K562 (cell line): ENCODE measurements at regions not wholly inside any gene's neighbourhood (a gene's known extent, or its start where the extent isn't known, plus 50 kb on each side); places are given as distances from the start of the nearest gene placed in this dataset.

Experiments used
- ATAC-seq: fragments of 200-7000 bp; cut with Tn5 transposase; 3 replicates; pipeline ENCODE4 v1.9.1; 2020; ENCODE audit warnings: moderate library complexity
- BruUV-seq: library from RNA; stranded (reverse); fragments of 400-500 nt; replicated peaks from 2 replicates; lab custom pipeline; 2021; lab: Mats Ljungman, UMichigan
- CTCF ChIA-PET: fragments of 300-600 bp; formaldehyde crosslinking; extraction: SDS; loops from one replicate; lab custom pipeline; 2021; ENCODE audit warnings: low intra/inter-chr PET ratio; lab: Yijun Ruan, JAX
- POLR2A ChIA-PET: fragments of 300-600, 350-650 bp; sonication (Branson Sonifier 250); formaldehyde crosslinking; extraction: SDS; loops from one replicate; lab custom pipeline; 2021; ENCODE audit warnings: antibody characterized with exemption, inconsistent platforms; lab: Yijun Ruan, JAX
- DNase-seq, 4 experiments: peaks; one replicate each; pipeline versions ENCODE4 v3.0.0 to v3.0.0-alpha.2; 2011 to 2018; ENCODE audit warnings: low spot score in 3 of 4, mixed read lengths in 3 of 4; ENCODE audit errors: extremely low read depth in 1 of 4
- FAIRE-seq: peaks from 2 replicates; lab custom pipeline; 2011; peaks lifted over from hg19 to GRCh38; lab: Jason Lieb, UNC
- H2AFZ ChIP-seq: 2 replicates; pipeline ENCODE4 v1.6.0; 2011; ENCODE audit warnings: low read depth, low read length, control low read depth, inconsistent platforms
- H3K27ac ChIP-seq: fragments of 200-600 bp; 3 replicates; pipeline ENCODE4 v1.8.0; 2011; ENCODE audit warnings: low read depth, mild to moderate bottlenecking, control low read depth, inconsistent platforms, low read length, moderate library complexity, mixed read lengths; ENCODE audit errors: extremely low read depth
- H3K27me3 ChIP-seq, 2 experiments: fragments of 300-600 bp in 1 of 2; 2 replicates in 1 of 2; 3 replicates in 1 of 2; pipeline versions ENCODE4 v1.6.0 to v1.8.0; 2011; ENCODE audit warnings: inconsistent platforms in 2 of 2, low read length in 2 of 2, mild to moderate bottlenecking in 1 of 2, mixed read lengths in 1 of 2, moderate library complexity in 1 of 2; ENCODE audit not compliant: control insufficient read depth in 2 of 2, insufficient read depth in 2 of 2
- H3K36me3 ChIP-seq: fragments of 300-600 bp; 3 replicates; pipeline ENCODE4 v1.8.0; 2011; ENCODE audit warnings: mild to moderate bottlenecking, low read length, inconsistent platforms; ENCODE audit not compliant: control insufficient read depth, insufficient read depth
- H3K4me1 ChIP-seq, 2 experiments: fragments of 200-600 bp in 1 of 2; replicated peaks in 1 of 2; 2 replicates in 1 of 2; 3 replicates in 1 of 2; pipeline versions ENCODE4 v1.5.1 to v1.8.0; 2011; ENCODE audit warnings: inconsistent platforms in 2 of 2, low read length in 2 of 2, mild to moderate bottlenecking in 1 of 2, mixed read lengths in 1 of 2, moderate library complexity in 1 of 2; ENCODE audit not compliant: control insufficient read depth in 2 of 2, insufficient read depth in 2 of 2
- H3K4me2 ChIP-seq: 2 replicates; pipeline ENCODE4 v1.6.1; 2011; ENCODE audit warnings: low read length, control low read depth, inconsistent platforms, mixed read lengths; ENCODE audit not compliant: insufficient read depth
- H3K4me3 ChIP-seq: fragments of 200-600 bp; sonication (generic), shearing (Covaris generic); 2 replicates; pipeline ENCODE4 v1.5.1; 2016; ENCODE audit warnings: control low read depth, inconsistent platforms
- H3K79me2 ChIP-seq: fragments of 200-600 bp; 3 replicates; pipeline ENCODE4 v1.8.0; 2011; ENCODE audit warnings: low read length, inconsistent platforms; ENCODE audit not compliant: control insufficient read depth, insufficient read depth
- H3K9ac ChIP-seq, 2 experiments: 2 replicates each; pipeline versions ENCODE4 v1.6.0 to v1.6.1; 2011; ENCODE audit warnings: low read depth in 2 of 2, low read length in 2 of 2, control low read depth in 1 of 2, inconsistent platforms in 1 of 2, mild to moderate bottlenecking in 1 of 2, mixed read lengths in 1 of 2; ENCODE audit not compliant: insufficient read depth in 1 of 2
- H3K9me1 ChIP-seq: one replicate; pipeline ENCODE4 v1.6.0; 2011; ENCODE audit warnings: inconsistent platforms, mild to moderate bottlenecking, low read length, moderate library complexity; ENCODE audit not compliant: control insufficient read depth, insufficient read depth
- H3K9me3 ChIP-seq: replicated peaks from 2 replicates; pipeline ENCODE4 v1.5.1; 2011; ENCODE audit warnings: low read depth, low read length, inconsistent platforms; ENCODE audit not compliant: control insufficient read depth, insufficient read depth
- H4K20me1 ChIP-seq: replicated peaks from 2 replicates; pipeline ENCODE4 v1.6.1; 2011; ENCODE audit warnings: low read length, inconsistent platforms, mixed read lengths; ENCODE audit not compliant: control insufficient read depth, insufficient read depth
- BRCA1 ChIP-seq, 2 experiments: fragments of 450-650 bp in 1 of 2; sonication (generic) in 1 of 2; formaldehyde crosslinking in 1 of 2; IDR thresholded peaks; 2 replicates each; pipeline versions ENCODE4 v1.5.0 to v1.6.1; 2017 to 2020; ENCODE audit warnings: mild to moderate bottlenecking in 1 of 2, missing genetic modification reagents in 1 of 2
- ETV1 ChIP-seq: fragments of 450-650 bp; conservative IDR thresholded peaks from 2 replicates; pipeline ENCODE4 v1.6.1; 2016; ENCODE audit warnings: missing genetic modification characterization, control low read depth, low read depth, missing compliant biosample characterization
- KAT7 ChIP-seq: sonication (generic); formaldehyde crosslinking; IDR thresholded peaks from 2 replicates; pipeline ENCODE4 v1.8.0; 2022; ENCODE audit warnings: missing genetic modification reagents, mild to moderate bottlenecking, borderline replicate concordance
- KAT8 ChIP-seq: fragments of 450-650 bp; IDR thresholded peaks from 2 replicates; pipeline ENCODE4 v1.6.1; 2016; ENCODE audit warnings: low read depth, mild to moderate bottlenecking
- KLF10 ChIP-seq: fragments of 250-450 bp; sonication (Bioruptor Pico); IDR thresholded peaks from 2 replicates; pipeline ENCODE4 v1.6.1; 2021; ENCODE audit warnings: matching md5 sums
- KLF16 ChIP-seq: IDR thresholded peaks from 2 replicates; pipeline ENCODE4 v1.6.1; 2016; ENCODE audit warnings: antibody characterized with exemption
- LCOR ChIP-seq: sonication (generic); formaldehyde crosslinking; IDR thresholded peaks from 2 replicates; pipeline ENCODE4 v1.8.0; 2022; ENCODE audit warnings: mild to moderate bottlenecking, missing genetic modification reagents
- LEF1 ChIP-seq: fragments of 450-650 bp; IDR thresholded peaks from 2 replicates; pipeline ENCODE4 v1.6.1; 2016; ENCODE audit warnings: mild to moderate bottlenecking
- MLX ChIP-seq, 2 experiments: fragments of 450-650 bp in 1 of 2; sonication (generic) in 1 of 2; formaldehyde crosslinking; conservative IDR thresholded peaks; 2 replicates each; pipeline versions ENCODE4 v1.4.0 to v1.8.1; 2020 to 2022; ENCODE audit warnings: mild to moderate bottlenecking in 1 of 2, missing genetic modification reagents in 1 of 2
- MTA2 ChIP-seq: fragments of 450-650 bp; IDR thresholded peaks from 2 replicates; pipeline ENCODE4 v1.6.1; 2016; ENCODE audit warnings: low read depth
- SMARCB1 ChIP-seq: IDR thresholded peaks from 2 replicates; pipeline ENCODE4 v1.6.1; 2011; ENCODE audit warnings: improper control_type of control experiment, low read depth; ENCODE audit not compliant: insufficient read length
- SP1 ChIP-seq: sonication (generic); formaldehyde crosslinking; IDR thresholded peaks from 2 replicates; pipeline ENCODE4 v1.8.1; 2022; ENCODE audit warnings: mild to moderate bottlenecking, missing genetic modification reagents
- TAF15 ChIP-seq: fragments of 200-400 bp; formaldehyde crosslinking; IDR thresholded peaks from 2 replicates; pipeline ENCODE4 v1.6.1; 2017; ENCODE audit warnings: mild to moderate bottlenecking, low read depth, low read length, moderate library complexity
- TBP ChIP-seq: optimal IDR thresholded peaks from 2 replicates; pipeline ENCODE3; 2011; ENCODE audit warnings: low read depth, low read length, improper control_type of control experiment
- ZKSCAN8 ChIP-seq: fragments of 200-800 bp; sonication (Bioruptor generic); IDR thresholded peaks from 2 replicates; pipeline ENCODE4 v1.6.1; 2016; ENCODE audit warnings: missing genetic modification characterization, missing compliant biosample characterization
- ZNF655 ChIP-seq: fragments of 250-450 bp; sonication (Bioruptor Pico); IDR thresholded peaks from 2 replicates; pipeline ENCODE4 v1.5.0; 2021
- ZNF695 ChIP-seq: fragments of 450-650 bp; formaldehyde crosslinking; IDR thresholded peaks from 2 replicates; pipeline ENCODE4 v1.4.0; 2020; ENCODE audit warnings: mild to moderate bottlenecking, moderate library complexity
- ZSCAN29 ChIP-seq: fragments of 450-650 bp; IDR thresholded peaks from 2 replicates; pipeline ENCODE4 v1.6.1; 2017
- WGBS: fragments of 100-300 bp; shearing (Covaris generic); methylation state at CpG from one replicate; pipeline ENCODE4 v1.1.6; 2016; ENCODE audit warnings: low coverage, mixed read lengths; ENCODE audit not compliant: insufficient coverage; ENCODE audit errors: missing lambda C conversion rate; 5-methylcytosine and 5-hydroxymethylcytosine counted together
- in situ Hi-C: fragments of 300-500 bp; cut with MboI; formaldehyde crosslinking; loops from 4 replicates; pipeline ENCODE4 v1.15.0; 2018; ENCODE audit warnings: inconsistent platforms, mixed read lengths
- intact Hi-C: fragments of 100-400 bp; cut with micrococcal nuclease; formaldehyde crosslinking; loops from 2 replicates; pipeline ENCODE4 v1.14.2; 2022

GRCh38 chr15:96160800-96161199, 169.7 kb upstream of the NR2F2 start:
- H4K20me1 ChIP-seq: no peaks in the 10 kb centered on the region
- peaks cover 5 to 10% of the 10 kb centered on the region in 2 experiments; a peak in 3 of 5 replicates for H3K4me1 ChIP-seq
- no peaks in the 10 kb centered on the region for H3K79me2 ChIP-seq
- WGBS: 44% methylated on average over 1 of the region's 1 CpG
- no peak overlapping the region for H3K9ac ChIP-seq
- H3K27me3 ChIP-seq: no peaks in the 10 kb centered on the region
- TF ChIP-seq ZNF655 (CRISPR knock-in tag) (no peak), KLF10 (CRISPR knock-in tag) (no peak), ZSCAN29 (no peak), MTA2 (no peak), ZKSCAN8 (CRISPR knock-in tag) (no peak), KLF16 (no peak), ZNF695 (no peak), KAT8 (no peak), TBP (no peak), ETV1 (tag) (no peak), SP1 (CRISPR knock-in tag) (no peak), BRCA1 (IDR thresholded peaks at IDR 0.05) (no peak), BRCA1 (CRISPR knock-in tag; IDR thresholded peaks at IDR 0.05) (no peak), LEF1 (no peak), KAT7 (CRISPR knock-in tag) (no peak), MLX (CRISPR knock-in tag; conservative IDR thresholded peaks at IDR 0.05) (no peak), LCOR (CRISPR knock-in tag) (no peak), SMARCB1 (no peak), TAF15 (no peak)
- TF ChIP-seq, all 486 proteins: peak for 0
- Histone ChIP-seq H3K9me1 (no peaks in the 10 kb centered on the region), H3K9me3 (no peaks in the 10 kb centered on the region), H3K4me3 (no peak overlapping the region), H3K36me3 (no peaks in the 10 kb centered on the region), H3K27ac (no peak overlapping the region), H3K4me2 (no peak overlapping the region), H2AFZ (no peak overlapping the region)
- no peak for FAIRE-seq
- no TSS peak for BruUV-seq
- no peak for DNase-seq
- ATAC-seq: no peak
- CTCF ChIA-PET: no interaction called here
- intact Hi-C loops (no loop called here), in situ Hi-C loops (no loop called here)
- POLR2A ChIA-PET: interaction anchor here (0.9 kb wide), 1 partner anchor 25 kb away, joined by 3 read pairs; no protein-coding TSS in a partner anchor
